Gastrocnemius medialis (tissue), 4 donors: ENCODE measurements at regions not wholly inside any gene's neighbourhood (a gene's known extent, or its start where the extent isn't known, plus 50 kb on each side); places are given as distances from the start of the nearest gene placed in this dataset.

Source experiments
- ATAC-seq, 2 donors: fragments of 150-250 bp; one replicate each; pipeline ENCODE4 v1.9.1; 2016
- DNase-seq, 2 donors: peaks; one replicate each; pipeline ENCODE4 v3.0.0-alpha.2; 2019
- H3K27ac ChIP-seq, 4 donors: fragments of 200-600 bp; sonication (generic); 1 replicate in 1 of 4; 2 replicates in 3 of 4; pipeline ENCODE4 v1.5.1; 2016 to 2018; ENCODE audit warnings: mild to moderate bottlenecking in 2 of 4, moderate library complexity in 1 of 4
- H3K27me3 ChIP-seq, 3 donors: fragments of 200-600 bp; sonication (generic) in 2 of 3; 1 replicate in 1 of 3; 2 replicates in 2 of 3; pipeline versions ENCODE4 v1.5.1 to v1.6.0; 2016 to 2019; ENCODE audit warnings: mild to moderate bottlenecking in 1 of 3, moderate library complexity in 1 of 3
- H3K36me3 ChIP-seq, 2 donors: fragments of 200-600 bp; sonication (generic) in 1 of 2; one replicate each; pipeline ENCODE4 v1.5.1; 2017 to 2018
- H3K4me1 ChIP-seq, 2 donors: fragments of 200-600 bp; sonication (generic) in 1 of 2; one replicate each; pipeline ENCODE4 v1.5.1; 2016 to 2017; ENCODE audit warnings: mild to moderate bottlenecking in 2 of 2
- H3K4me3 ChIP-seq, 4 donors: fragments of 200-600 bp; sonication (generic) in 3 of 4; 1 replicate in 1 of 4; 2 replicates in 3 of 4; pipeline ENCODE4 v1.5.1; 2016 to 2019; ENCODE audit warnings: mild to moderate bottlenecking in 2 of 4
- H3K9me3 ChIP-seq, 3 donors: fragments of 200-600 bp; sonication (generic) in 2 of 3; 1 replicate in 1 of 3; 2 replicates in 2 of 3; pipeline ENCODE4 v1.5.1; 2016 to 2019
- POLR2A ChIP-seq, 2 donors: fragments of 450-650 bp; IDR thresholded peaks; one replicate each; pipeline ENCODE4 v1.6.1; 2017; ENCODE audit warnings: antibody characterized with exemption in 2 of 2, mild to moderate bottlenecking in 2 of 2, moderate library complexity in 2 of 2
- in situ Hi-C, 4 donors: fragments of 200-750 bp; cut with MboI; loops; one replicate each; pipeline versions ENCODE4 v1.15.0 to v1.8.0; 2017; ENCODE audit warnings: low sequenced_read_pairs in 4 of 4
- intact Hi-C: fragments of 100-400 bp; cut with DNase I; formaldehyde crosslinking; loops from one replicate; pipeline ENCODE4 v1.15.1; 2023; ENCODE audit warnings: low total_unique reads
- TF ChIP-seq, protein P1 (sequence below), 5 experiments: fragments of 450-650 bp in 3 of 5; fragments of 200-600 bp in 2 of 5; sonication (generic) in 2 of 5; IDR thresholded peaks in 4 of 5; conservative IDR thresholded peaks in 1 of 5; 1 replicate in 4 of 5; 2 replicates in 1 of 5; pipeline ENCODE4 v1.5.1; 2016 to 2019; ENCODE audit warnings: antibody characterized with exemption in 5 of 5, mild to moderate bottlenecking in 3 of 5, moderate library complexity in 3 of 5

DNA sequence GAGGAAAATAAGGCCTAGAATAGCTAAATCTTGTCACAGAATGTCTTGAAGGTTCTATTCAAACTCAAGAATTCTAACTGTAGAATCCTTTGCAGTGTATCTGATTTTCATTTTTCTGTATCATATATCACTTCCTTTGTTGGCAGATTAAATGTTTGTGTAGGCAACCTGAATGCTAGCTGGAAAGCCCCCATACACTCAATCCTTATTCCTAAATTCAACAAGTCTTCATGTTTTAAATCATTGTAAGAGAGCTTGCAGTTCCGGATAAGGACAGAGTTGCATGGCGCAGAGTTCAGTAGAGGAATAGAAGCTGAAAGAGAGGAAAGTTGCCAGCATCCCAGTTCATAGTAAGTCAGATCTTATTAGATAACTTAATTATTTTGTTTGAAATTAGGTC is 242.0 kb upstream of the SEMA6D start:
- ATAC-seq, result no peak
- no peak for TF ChIP-seq POLR2A (IDR thresholded peaks at IDR 0.05)
- TF ChIP-seq, protein P1, sequence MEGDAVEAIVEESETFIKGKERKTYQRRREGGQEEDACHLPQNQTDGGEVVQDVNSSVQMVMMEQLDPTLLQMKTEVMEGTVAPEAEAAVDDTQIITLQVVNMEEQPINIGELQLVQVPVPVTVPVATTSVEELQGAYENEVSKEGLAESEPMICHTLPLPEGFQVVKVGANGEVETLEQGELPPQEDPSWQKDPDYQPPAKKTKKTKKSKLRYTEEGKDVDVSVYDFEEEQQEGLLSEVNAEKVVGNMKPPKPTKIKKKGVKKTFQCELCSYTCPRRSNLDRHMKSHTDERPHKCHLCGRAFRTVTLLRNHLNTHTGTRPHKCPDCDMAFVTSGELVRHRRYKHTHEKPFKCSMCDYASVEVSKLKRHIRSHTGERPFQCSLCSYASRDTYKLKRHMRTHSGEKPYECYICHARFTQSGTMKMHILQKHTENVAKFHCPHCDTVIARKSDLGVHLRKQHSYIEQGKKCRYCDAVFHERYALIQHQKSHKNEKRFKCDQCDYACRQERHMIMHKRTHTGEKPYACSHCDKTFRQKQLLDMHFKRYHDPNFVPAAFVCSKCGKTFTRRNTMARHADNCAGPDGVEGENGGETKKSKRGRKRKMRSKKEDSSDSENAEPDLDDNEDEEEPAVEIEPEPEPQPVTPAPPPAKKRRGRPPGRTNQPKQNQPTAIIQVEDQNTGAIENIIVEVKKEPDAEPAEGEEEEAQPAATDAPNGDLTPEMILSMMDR (IDR thresholded peaks at IDR 0.05 in 4 of 5, conservative IDR thresholded peaks at IDR 0.05 in 1 of 5), result no peak
- intact Hi-C loops (no loop called here), in situ Hi-C loops (loop anchor here in 1 of 4 donors (25.0 kb wide), 1 partner anchor 512 kb away; no protein-coding TSS in a partner anchor)
- H3K9me3 ChIP-seq, result no peaks in the 10 kb centered on the region
- no peak for DNase-seq
- H3K36me3 ChIP-seq, result no peaks in the 10 kb centered on the region
- H3K27me3 ChIP-seq, result no peaks in the 10 kb centered on the region
- H3K27ac ChIP-seq, result no peak overlapping the region
- H3K4me3 ChIP-seq, result no peak overlapping the region
- H3K4me1 ChIP-seq, result peaks cover 9 to 20% of the 10 kb centered on the region in 2 donors

DNA sequence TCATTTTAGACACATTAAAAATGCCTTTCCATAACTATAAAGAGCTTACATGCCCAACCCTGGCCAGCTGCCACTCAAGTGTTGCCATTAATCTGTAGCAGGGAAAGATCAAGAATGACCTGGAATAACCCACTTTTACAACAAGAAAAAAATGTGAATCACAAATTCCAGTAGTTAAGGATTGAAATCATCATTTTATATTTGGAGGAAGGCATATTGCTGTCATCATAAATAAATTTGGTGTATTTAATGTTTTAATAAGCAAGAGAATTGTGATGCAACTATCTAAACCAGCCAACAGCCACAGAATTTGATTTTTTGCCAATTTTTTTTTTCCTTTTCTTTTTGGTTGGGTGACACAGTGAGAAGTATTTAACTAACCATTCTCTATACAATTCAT is 240.0 kb upstream of the SEMA6D start:
- Histone ChIP-seq H3K27me3 (no peaks in the 10 kb centered on the region), H3K27ac (no peak overlapping the region), H3K36me3 (no peaks in the 10 kb centered on the region), H3K4me3 (no peak overlapping the region), H3K9me3 (no peaks in the 10 kb centered on the region), H3K4me1 (peaks cover 9 to 20% of the 10 kb centered on the region in 2 donors)
- in situ Hi-C loops (loop anchor here in 1 of 4 donors (25.0 kb wide), 1 partner anchor 510 kb away; no protein-coding TSS in a partner anchor), intact Hi-C loops (no loop called here)
- no peak for DNase-seq
- TF ChIP-seq, protein P1 (IDR thresholded peaks at IDR 0.05 in 4 of 5, conservative IDR thresholded peaks at IDR 0.05 in 1 of 5), result no peak
- TF ChIP-seq POLR2A (IDR thresholded peaks at IDR 0.05), result no peak
- ATAC-seq, result no peak

DNA sequence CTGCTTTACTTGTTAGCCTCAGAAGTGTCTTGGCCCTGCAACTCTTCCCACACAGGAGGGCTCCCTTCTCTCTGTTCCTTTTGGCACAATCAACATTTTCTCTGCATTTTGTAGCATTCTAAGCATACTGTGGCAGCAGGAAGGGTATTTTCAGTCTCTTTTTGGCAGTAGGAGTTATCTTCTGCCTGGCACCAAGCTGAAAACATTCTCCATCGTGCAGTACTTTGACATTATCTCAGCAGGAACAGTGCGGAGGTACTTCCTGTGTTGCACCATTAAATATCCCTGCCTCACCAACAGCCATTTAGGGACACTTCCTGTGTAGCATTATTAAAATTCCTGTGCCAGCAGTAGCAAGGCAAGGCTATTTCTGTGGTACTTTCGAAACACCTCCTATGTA is 233.2 kb upstream of the SEMA6D start:
- intact Hi-C loops (no loop called here), in situ Hi-C loops (loop anchor here in 2 of 4 donors (10.0 to 25.0 kb wide), 2 partner anchors 501 to 503 kb away; no protein-coding TSS in a partner anchor)
- Histone ChIP-seq H3K36me3 (no peaks in the 10 kb centered on the region), H3K4me1 (no peaks in the 10 kb centered on the region), H3K27ac (no peak overlapping the region), H3K27me3 (no peaks in the 10 kb centered on the region), H3K9me3 (no peaks in the 10 kb centered on the region), H3K4me3 (no peak overlapping the region)
- no peak for ATAC-seq
- no peak for DNase-seq
- TF ChIP-seq, protein P1 (IDR thresholded peaks at IDR 0.05 in 4 of 5, conservative IDR thresholded peaks at IDR 0.05 in 1 of 5), result no peak
- no peak for TF ChIP-seq POLR2A (IDR thresholded peaks at IDR 0.05)

DNA sequence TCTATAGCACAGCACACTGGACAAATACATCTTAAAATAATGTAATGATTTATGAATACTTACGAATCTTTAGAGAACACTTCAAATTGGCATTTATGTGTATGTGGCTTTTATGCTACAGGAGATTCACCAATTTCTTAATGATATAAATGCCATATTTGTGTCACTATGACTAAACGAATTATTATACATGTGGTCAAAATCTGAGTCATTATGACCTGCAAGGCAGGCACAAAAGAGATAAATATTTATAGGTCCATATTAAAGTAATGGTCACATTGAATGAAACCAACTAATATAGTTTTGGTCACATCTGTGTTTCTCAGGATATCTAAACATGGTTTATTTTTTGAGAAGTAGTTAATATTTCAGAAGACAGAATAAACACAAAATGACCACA is 232.3 kb upstream of the SEMA6D start:
- no peaks in the 10 kb centered on the region for H3K9me3 ChIP-seq
- H3K4me1 ChIP-seq, result no peaks in the 10 kb centered on the region
- intact Hi-C loops (no loop called here), in situ Hi-C loops (loop anchor here in 2 of 4 donors (10.0 to 25.0 kb wide), 2 partner anchors 500 to 502 kb away; no protein-coding TSS in a partner anchor)
- no peak overlapping the region for H3K4me3 ChIP-seq
- DNase-seq (no peak), ATAC-seq (no peak)
- H3K36me3 ChIP-seq, result no peaks in the 10 kb centered on the region
- H3K27me3 ChIP-seq, result no peaks in the 10 kb centered on the region
- no peak for TF ChIP-seq POLR2A (IDR thresholded peaks at IDR 0.05)
- TF ChIP-seq, protein P1 (IDR thresholded peaks at IDR 0.05 in 4 of 5, conservative IDR thresholded peaks at IDR 0.05 in 1 of 5), result no peak
- H3K27ac ChIP-seq, result no peak overlapping the region

DNA sequence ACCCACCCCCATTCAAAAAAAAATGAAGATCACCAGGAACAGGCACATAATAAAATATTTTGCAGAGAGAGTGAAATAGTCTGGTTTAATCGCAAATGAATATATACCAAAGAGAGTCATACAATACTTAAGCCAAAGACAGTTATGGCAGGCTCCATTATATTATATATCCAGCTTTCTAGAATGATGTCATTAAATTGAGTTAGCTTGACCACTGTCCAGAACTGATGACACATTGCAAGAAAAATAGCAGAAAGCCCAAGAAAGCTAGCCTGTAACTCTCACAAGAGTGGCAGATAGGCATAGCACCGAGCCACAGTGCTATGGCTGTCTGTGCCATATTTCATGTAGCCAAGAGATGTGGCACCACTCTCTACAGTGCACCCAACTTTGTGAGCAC is 231.9 kb upstream of the SEMA6D start:
- in situ Hi-C loops, result loop anchor here in 2 of 4 donors (10.0 to 25.0 kb wide), 2 partner anchors 499 to 502 kb away; no protein-coding TSS in a partner anchor

More for the DNA sequence above, 231.9 kb upstream of the SEMA6D start:
- Histone ChIP-seq H3K9me3 (no peaks in the 10 kb centered on the region), H3K4me3 (no peak overlapping the region), H3K36me3 (no peaks in the 10 kb centered on the region), H3K27ac (no peak overlapping the region), H3K4me1 (no peaks in the 10 kb centered on the region), H3K27me3 (no peaks in the 10 kb centered on the region)
- no peak for TF ChIP-seq POLR2A (IDR thresholded peaks at IDR 0.05)
- TF ChIP-seq, protein P1 (IDR thresholded peaks at IDR 0.05 in 4 of 5, conservative IDR thresholded peaks at IDR 0.05 in 1 of 5), result no peak
- intact Hi-C loops, result no loop called here
- DNase-seq, result no peak
- ATAC-seq, result no peak
